ENCODE measurements at regions not wholly inside any gene's neighbourhood (a gene's known extent, or its start where the extent isn't known, plus 50 kb on each side); places are given as distances from the start of the nearest gene placed in this dataset.

- TF ChIP-seq CTCF (conservative IDR thresholded peaks at IDR 0.05) (no peak), ZFX (IDR thresholded peaks at IDR 0.05) (no peak)
Measured at GRCh38 chr5:73242735-73243134, 69.7 kb downstream of the TMEM174 start.
